CD4-positive, alpha-beta T cell treated with Interleukin-6 for 4 hours (primary cell): ENCODE measurements at regions not wholly inside any gene's neighbourhood (a gene's known extent, or its start where the extent isn't known, plus 50 kb on each side); places are given as distances from the start of the nearest gene placed in this dataset.

Experiments
- DNase-seq: peaks from one replicate; pipeline ENCODE4 v3.0.0-alpha.2; 2020; ENCODE audit warnings: mixed read lengths

DNA sequence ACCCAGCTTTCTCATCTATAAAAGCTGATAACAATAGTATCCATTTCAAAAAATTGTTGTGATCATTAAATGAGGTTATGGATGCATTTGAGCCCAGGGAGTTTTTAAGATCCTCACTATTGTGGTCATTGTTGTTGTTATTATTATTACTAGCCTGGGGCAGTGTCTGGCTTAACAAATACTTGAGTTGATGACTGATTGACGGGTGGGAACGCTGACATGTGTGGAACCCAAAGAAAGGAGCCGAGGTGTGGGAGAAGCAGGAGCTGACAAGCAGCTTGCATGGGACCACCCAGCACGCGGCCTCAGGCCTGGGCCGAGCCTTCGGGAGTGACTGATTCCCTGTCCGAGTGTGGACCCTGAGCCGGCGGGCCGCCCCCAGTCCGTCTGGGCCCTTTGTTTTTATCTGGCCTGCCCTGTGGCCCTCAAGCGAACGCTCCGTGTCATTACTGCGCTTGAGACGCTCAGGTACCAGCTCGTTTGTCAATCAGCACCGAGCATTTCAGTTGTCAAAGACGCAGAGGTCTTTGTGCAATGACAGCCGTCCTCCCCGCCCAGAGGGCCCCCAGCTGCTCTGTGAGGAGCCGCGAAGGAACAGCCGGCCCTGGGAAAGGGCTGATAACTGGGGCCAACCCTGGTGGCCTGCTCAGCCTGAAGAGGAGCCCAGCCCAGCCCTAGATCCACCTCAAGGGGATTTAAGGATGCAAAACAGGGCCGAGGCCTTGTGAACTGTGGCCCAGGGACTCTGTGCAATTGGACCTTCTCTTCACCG is 132.9 kb upstream of the FOXF1 start:
- DNase-seq, result no peak

DNA sequence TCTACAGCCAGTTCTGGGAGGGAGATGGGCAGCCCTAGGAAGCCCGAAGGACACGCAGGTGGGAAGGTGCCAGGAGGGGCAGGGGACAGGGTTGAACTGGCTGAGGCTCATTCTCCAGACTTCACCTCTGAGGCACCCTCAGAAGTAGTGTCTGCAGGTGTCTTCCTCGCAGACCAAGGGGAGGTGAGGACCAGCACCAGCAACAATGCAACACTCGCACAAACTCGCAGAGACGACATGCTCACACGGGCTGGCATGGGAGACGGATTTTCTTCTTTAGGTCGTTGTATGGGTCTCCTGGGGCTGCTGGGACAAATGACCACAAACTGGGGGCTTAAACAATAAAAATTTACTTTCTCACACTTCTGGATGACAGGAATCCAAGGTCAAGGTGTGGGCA is 132.2 kb upstream of the FOXF1 start:
- no peak for DNase-seq

DNA sequence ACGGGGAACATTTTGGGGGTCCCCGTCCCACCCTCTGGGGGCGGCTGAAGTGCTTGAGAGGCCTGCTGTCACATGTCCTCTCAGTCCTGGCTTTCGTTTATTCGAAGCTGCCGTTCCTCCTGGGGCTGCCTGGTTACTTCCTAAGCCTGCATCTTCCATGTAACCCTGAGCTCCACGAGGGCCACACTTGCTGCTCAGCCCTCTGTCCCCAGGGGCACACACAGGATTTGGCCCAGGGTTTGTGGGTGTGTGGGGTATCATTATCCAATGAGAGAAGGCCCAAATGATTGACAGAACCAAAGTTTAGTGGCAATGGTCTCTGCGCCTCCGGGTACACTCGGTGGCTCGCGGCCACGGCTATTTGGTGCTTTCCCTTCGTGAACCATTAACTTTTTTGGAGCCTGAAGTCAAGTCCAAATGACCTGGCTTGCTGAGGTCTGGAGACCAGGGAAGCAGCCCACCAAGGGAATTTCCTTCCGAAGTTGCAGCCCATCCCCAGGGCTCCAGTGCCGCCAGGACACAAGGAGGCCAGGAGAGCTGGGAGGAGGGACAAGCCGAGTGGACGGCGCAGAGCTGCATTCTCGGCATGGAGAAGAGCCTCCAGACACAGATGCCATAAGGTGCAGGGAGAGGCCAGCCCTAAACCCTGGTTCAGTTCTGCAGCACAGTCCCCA is 131.4 kb upstream of the FOXF1 start:
- no peak for DNase-seq

DNA sequence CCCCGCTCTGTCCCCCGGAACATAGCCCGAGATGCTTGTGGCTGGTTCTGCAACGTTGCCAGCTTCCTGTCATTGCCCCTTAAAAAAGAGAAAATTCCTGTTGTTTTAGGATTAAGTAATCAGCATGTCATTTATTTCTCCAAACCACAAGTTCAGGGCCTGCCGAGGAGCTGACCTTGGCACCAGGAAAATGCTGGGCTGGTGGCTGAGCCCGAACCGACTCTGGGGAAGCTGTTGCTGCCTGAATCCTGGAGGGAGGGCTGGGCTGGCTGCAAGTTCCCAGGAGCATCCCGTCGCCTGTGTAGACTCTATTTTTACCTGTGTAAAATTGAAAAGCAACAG is 130.9 kb upstream of the FOXF1 start:
- DNase-seq, result no peak

DNA sequence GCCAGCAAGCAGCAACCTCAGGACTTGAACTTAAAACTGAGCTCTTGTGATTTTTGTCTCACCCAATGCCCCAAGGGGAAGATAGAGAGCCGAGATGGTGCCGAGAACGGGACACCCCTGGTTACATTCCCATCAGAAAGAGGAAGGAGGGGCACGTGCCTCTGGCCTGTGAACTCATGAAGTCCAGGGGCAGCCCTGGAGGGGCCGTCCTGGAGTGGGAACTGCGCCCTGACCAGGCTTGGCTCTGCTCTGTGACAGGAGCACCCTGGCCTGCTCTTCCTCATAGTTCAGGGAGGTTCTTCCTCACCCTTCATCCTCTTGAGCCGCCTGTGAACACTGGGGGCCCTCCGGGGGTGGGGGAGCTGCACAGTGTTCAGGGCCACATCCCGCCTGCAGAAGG is 130.3 kb upstream of the FOXF1 start:
- no peak for DNase-seq

DNA sequence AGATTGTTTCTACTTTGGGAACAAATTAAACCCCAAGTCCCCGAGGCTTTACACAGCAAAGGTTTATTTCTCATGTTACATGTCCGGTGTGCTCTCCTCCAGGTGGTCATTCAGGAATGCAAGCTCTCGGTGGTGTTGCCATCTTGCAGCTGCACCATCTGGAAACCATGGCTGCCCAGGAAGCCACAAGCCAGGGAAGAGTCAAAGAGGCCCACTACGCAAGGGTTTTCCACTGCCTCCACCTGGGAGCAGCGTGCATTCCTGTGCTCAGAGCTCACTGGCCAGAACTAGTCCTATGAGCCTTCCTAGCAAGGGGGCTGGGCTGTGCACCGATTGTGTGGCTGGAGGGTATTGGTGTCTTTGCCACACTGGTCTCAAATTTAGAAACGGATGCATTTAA is 128.8 kb upstream of the FOXF1 start:
- no peak for DNase-seq

DNA sequence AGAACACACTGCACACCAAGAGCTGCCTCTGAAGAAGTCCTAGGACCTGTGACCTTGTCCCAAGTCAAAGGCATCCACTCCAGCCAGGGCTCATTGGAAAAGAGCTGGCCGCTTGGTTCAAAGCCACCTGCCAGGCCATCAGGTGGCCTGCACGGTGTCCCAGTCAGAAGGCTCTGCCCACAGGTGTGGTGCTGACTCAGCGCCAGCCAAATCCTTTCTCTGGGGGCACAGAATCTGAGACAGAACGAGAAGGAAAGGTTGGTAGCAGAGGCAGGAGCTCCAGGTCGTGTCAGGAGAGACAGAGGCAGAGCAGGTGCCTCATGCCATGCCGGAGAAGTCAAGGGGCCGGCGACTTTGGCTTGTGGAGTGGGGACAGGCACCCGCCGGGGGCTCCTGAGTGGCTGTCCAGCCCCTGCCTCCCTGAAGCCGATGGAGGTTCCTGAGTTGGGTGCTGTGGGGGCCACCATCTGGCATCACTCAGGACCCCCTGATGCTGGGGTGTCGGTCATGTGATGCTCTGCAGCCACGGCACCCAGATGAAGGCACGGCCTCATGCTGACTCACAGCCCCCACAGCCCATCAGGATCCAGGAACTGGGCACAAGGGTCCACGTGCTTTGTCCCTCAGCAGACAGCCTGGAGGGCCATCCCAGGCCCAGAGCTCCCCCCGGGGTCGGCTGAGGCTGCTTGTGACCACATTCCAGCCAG is 128.1 kb upstream of the FOXF1 start:
- DNase-seq, result no peak

DNA sequence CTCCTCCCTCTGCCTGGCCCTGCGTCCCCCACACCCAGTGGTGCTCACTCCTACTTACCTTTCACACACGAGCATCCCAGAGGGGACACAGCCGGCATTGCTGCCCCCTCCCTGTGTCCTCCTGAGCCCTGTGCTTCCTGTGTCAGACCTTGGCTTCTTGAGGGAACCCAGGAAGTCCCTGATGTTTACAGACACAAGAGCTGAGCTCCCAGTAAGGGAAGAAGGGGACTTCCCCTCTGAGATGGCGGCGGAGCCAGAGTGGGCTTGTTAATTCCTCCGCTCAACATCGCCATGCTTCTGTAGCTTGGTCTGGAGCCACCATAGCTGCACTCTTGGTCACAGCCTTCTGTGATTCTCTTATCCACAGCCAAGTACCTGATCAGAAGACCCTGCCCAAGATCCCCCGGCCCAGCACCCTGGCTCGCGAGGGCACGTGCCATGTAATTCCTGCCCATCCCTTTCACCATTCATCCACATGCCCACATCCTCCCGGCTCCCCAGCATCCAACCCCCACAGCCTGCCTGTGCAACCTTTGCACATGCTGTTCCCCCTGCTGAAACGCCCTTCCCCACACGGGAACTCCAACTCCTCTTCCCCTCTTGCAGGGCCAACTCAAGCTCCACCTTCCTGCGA is 127.4 kb upstream of the FOXF1 start:
- no peak for DNase-seq

DNA sequence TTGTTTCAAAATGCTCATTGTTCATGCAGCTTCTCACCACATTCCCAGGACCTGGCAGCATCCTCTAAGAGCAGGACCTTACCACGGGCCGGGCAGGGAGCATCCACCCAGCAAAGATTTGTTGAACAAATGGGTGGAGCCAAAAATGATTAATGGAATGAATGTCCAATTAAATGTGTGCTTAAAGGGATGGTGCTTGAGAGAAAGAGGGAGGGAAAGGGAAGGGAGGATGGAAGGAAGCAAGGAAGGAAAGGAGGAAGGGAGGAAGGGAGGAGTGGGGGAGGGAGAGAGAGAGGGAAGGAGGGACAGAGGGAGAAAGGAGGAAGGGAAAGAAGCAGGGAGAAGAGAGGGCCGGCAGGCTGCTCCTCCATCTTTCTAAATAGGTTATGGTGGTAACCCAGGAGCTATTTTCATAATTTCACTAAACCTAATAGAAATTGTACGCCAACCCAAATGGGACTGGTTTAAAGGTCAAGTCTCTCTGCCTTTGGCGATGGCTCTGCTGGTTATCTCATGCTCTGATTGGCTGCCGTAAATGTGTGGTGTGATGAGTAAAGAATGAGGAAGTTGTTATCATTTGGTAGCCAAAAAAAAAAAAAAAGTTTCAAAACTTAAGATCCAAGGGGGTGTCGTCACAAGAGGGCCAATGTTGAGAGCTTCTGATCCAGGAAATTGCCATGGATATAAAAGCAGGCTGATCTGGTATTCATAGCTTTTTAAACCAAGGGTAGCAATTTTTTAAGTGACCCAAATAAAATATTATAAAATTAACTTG is 126.7 kb upstream of the FOXF1 start:
- DNase-seq, result no peak

DNA sequence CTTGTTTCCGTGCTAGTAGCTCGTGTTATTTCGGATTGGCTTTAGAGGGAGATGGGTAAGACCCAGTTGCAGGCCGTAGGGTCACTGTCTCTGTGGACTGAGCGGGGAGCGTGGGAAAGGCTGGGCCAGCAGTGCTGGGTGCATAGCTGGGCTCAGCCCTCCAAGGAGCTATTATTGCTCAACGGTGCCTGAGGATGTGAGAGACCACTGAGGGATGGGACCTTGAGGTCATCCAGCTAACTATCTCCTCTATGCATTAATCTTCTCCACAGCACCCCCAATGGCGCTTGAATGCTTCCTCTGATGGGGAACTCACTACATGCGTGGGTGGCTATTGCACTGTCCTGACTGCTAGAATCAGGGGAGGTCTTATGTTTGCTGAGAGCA is 126.1 kb upstream of the FOXF1 start:
- no peak for DNase-seq

DNA sequence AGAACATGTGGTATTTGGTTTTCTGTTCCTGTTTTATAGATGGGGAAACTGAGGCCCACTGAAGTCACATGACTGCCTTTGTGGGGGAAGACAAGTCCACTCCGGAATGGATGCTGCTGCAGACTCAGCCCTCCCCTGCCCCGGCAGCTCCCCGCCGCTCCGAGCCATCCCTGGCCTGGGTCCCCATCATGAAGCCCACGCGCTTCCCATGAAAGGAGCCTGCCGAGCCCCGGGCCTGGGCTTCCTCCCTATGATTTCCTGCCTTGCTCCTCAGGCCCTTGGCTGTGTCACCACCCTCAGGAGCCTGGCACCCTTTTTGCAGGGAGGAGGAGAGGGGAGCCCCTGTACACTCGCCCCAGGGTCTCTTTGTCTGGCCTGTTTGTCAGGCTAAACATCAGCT is 125.3 kb upstream of the FOXF1 start:
- no peak for DNase-seq

DNA sequence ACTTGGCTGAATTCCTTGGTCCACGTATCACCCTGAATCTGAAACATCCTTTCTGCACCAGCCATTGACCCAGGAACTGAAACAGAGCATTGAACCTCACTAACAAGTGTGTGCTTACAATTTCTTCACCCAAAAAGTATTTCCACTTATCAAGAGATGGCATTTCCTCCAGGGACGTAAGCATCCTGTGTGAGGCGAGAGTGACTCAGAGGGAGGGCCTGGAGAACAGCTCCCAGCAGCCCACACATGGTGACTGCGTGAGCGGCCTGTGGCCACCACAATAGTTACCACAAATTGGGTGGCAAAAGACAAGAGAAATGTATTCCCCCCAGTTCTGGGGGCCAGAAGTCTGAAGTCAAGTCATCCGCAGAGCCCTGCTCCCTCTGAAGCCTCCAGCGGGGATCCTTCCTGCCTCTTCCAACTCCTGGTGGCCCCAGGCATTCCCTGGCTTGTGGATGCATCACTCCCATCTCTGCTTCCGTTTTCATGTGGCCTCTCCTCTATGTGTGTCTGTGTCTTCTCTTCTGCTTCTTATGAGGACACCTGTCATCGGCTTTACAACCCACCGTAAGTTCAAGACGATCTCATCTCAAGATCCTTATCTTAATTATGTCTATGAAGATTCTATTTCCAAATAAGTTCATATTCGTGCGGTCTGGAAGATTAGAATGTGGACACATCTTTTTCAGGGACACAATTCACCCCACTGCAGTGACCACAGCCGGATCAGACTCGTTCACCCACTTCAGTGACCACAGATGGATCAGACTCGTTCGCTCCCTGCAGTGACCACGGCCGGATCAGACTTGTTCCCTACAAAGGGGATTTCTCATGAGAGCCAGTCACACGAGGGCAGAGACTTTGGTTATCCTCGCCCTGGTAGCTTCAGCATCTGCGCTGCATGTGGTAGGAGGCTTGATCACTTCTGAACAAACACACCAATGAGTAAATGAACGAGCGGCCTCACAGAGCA is 122.6 kb upstream of the FOXF1 start:
- no peak for DNase-seq

DNA sequence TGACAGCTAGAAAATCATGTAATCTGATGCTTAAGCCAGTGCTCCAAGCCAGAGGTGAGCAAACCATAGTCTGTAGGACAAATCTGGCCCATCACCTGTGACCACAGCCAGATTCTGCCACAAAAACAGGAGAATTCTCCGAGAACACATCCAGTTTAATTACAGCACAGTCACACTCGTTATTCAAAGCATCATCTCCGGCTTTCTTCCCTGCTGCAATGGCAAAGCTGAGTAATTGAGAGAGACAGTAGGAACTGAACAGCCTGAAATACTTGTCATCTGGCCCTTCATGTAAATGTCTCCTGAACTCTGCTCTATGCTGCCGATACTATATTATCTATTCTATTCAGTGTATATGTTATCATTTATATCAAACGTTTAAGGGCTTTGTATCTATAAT is 121.4 kb upstream of the FOXF1 start:
- no peak for DNase-seq

DNA sequence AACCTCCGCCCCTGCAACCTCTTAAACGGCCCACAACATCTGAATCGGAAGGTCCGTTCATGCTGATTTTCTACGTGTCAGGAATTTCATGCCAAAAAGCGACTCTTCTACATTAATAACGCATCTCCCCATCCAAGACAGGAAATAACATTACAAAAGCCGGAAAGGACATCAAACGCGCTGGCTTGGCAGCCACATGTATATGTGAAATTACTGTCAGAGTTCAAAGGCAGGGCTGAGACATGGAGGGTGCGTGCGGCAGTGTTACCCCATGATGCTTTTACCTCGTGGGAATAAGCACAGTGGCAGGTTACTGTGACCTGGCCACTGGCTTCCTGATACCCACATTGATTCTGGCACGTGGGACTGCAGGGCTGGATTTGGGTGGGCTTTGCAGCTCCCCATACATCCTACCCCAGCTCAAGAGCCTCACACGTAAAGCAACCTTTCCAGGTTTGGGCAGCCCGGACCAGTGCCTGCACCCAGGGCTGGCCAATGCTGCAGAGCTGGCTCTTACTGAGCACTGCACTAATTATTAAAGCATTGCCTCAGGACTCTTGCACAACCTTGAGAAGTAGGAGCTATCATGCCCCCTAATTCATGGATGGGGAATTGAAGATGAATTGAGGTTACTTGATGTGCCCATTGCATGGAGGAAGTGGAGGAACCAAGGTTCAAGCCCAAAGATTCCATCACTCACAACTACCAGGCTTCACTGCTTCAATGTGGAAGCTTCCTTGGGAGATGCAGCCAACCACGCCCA is 120.6 kb upstream of the FOXF1 start:
- no peak for DNase-seq

DNA sequence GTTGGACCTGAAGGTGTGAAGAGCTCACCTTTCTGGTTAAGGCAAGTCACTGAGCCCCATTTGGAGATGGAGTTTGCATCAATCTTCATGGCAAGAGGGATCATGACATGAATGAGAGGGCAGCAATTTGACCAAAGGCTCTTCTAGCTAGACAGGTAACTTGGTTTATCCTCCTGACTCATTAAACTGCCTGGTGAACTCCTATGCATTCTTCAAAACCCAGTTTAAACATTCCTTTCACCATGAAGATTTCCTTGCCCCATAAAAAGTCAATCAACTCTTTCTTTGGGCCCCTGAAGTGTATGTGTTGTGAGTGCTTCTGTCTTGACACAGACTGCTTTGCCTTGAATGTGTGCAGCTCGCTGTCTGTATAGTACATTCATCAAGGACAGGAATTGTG is 120.0 kb upstream of the FOXF1 start:
- no peak for DNase-seq

DNA sequence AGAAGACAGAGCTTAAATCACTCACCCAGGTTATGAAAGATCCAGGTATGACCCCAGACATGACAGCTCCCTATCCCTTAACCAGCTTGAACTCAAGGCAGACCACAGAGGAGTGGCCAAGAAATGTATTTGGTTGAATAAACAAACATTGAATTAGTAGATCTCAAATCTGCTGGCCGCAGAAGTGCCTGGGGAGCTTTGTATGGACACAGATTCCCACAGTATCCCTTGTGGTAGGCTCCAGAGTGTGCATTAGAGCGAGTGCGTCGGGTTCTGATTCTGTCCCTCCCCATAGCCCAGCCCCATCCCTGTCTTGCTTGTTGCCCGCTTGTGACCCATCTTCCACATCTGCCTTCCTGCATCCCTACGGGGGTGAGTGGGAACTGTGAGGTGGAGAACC is 118.8 kb upstream of the FOXF1 start:
- no peak for DNase-seq

DNA sequence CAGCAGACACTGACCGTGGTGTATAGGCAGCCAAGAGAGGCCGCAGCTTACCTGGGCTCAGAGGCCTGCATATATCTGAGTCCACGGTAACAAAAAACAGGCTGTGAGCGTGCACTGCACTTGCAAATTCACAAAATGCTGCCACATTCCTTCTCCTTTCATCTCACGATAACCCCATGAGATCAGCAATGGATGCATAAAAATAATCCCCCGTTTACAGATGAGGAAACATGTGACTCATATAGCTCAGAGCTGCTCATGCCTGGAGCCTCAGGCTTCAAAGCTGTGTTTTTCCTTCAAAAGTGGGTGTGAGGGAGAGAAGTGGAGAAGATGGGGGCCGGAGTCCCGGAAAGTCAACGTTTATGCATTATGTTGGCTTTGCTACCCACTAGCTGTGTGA is 118.3 kb upstream of the FOXF1 start:
- DNase-seq, result no peak

DNA sequence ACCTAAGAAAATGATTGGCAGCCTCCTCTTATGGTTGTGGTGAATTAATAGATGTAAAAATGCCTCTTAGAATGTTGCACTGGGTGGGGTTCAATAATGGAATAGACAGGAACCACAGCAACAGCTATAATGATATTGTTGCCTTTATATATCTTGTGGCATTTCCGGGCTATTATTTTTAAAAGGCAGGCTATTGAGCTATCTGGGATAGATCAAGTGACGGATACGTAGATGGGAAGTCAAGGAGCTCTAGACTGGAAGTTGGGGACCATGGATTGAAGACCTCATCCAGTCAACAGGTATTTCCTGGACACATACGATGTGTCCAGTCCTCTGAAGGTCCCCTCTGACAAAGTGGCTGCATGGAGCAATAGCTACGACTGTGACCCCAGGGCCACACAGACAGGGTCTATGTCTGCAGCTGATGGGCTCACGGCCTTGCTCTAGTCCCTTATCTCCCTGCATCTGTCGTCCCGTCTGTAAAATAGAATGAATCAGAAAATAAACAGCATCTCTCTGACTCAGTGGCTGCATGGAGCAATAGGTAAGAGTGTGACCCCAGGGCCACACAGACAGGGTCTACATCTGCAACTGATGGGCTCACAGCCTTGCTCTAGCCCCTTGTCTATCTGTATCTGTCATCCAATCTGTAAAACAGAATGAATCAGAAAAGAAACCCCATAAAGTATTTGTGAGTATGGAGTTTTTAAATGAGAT is 117.7 kb upstream of the FOXF1 start:
- DNase-seq, result no peak

DNA sequence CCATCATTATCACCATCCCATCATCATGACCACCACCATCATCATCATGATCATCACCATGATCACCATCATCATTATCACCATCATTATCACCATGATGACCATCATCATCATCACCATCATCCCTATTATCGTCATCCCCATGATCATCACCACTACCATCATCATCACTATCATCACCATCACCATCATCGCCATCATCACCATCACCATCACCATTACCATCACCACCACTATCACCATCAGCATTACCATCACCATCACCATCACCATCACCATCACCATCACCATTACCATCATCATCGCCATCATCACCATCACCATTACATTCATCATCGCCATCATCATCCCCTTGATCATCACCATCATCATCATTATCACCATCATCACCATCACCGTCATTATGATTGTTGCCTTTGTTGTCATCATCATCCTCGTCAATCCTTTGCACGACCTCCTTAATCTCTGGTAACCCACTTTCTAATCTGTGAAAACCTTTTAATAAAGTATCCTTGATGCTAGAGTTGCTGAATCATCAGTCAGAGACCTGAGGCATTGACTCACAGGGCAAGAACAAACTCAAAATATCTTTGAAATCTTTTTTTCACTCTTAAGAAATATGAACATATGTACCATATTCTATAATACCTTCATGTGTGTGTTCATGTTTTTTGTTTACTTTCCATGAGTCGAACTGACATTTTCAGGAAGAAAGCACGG is 116.3 kb upstream of the FOXF1 start:
- no peak for DNase-seq

DNA sequence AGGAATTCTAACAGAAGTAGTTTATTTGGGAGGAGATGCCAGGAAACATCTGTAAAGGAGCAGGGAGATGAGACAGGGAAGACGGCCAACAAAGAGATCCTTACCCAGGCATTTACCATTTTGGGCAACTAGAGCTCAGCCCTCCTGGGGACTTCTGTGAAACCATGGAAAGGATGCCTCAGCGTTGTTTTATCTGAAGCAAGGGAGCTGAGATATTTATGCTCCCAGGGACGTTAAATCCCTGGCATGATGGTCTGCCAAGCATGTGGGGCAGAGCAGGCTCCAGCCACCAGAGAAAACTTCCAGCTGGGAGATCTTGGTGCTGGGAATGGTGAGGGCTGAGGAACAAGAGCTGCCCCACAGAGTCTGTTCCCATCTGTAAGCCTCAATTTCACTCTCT is 114.8 kb upstream of the FOXF1 start:
- DNase-seq, result no peak
